ACC112 (cell line): ENCODE measurements at regions not wholly inside any gene's neighbourhood (a gene's known extent, or its start where the extent isn't known, plus 50 kb on each side); places are given as distances from the start of the nearest gene placed in this dataset.

Experiments
- H2AFZ ChIP-seq: fragments of 200-600 bp; sonication (generic); one replicate; pipeline ENCODE4 v1.6.0; 2017; ENCODE audit warnings: antibody characterized with exemption, low read length; ENCODE audit not compliant: unreplicated experiment
- H3K27ac ChIP-seq: fragments of 200-600 bp; sonication (generic); 2 replicates; pipeline ENCODE4 v1.5.1; 2014; ENCODE audit warnings: low read depth, mild to moderate bottlenecking, antibody characterized with exemption, low read length, moderate library complexity
- H3K27me3 ChIP-seq: fragments of 200-600 bp; sonication (generic); 2 replicates; pipeline ENCODE4 v1.6.1; 2014; ENCODE audit warnings: mild to moderate bottlenecking, antibody characterized with exemption, low read length, moderate library complexity, mixed read lengths; ENCODE audit not compliant: insufficient read depth
- H3K36me3 ChIP-seq: fragments of 200-600 bp; sonication (generic); 2 replicates; pipeline ENCODE4 v1.6.1; 2016; ENCODE audit warnings: mild to moderate bottlenecking, antibody characterized with exemption, low read length, moderate library complexity, mixed read lengths; ENCODE audit not compliant: insufficient read depth
- H3K4me1 ChIP-seq: fragments of 200-600 bp; sonication (generic); one replicate; pipeline ENCODE4 v1.6.1; 2016; ENCODE audit warnings: low read length, mixed read lengths; ENCODE audit not compliant: insufficient read depth, unreplicated experiment, control insufficient read depth
- H3K4me3 ChIP-seq: fragments of 200-600 bp; sonication (generic); 2 replicates; pipeline ENCODE4 v1.5.1; 2014; ENCODE audit warnings: mild to moderate bottlenecking, low read depth, low read length
- H3K79me2 ChIP-seq: fragments of 200-600 bp; sonication (generic); one replicate; pipeline ENCODE4 v1.6.0; 2016; ENCODE audit warnings: low read length; ENCODE audit not compliant: control insufficient read depth, unreplicated experiment, insufficient read depth

DNA sequence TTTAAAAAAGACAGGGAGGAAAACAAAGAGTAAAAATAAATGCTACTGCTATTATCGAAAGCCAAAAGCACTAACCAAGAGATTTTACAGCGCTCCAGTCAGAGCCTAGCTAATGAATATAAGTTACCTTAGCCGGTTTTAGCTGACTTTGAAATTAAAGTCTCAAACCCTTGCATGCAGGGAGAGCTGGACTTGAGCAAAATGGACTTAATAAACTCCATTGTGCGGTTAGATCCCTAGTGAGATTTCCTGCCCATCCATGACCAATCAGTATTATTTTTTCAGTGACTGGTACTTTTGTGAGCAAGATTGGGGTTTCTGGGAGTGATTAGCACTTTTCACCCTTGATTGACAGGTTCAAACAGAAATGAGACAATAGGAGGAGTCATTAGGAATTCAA is 333.4 kb upstream of the ADGRL2 start:
- H3K36me3 ChIP-seq = no peaks in the 10 kb centered on the region
- no peak overlapping the region for H2AFZ ChIP-seq
- no peak overlapping the region for H3K27ac ChIP-seq
- no peaks in the 10 kb centered on the region for H3K27me3 ChIP-seq
- H3K4me1 ChIP-seq = no peaks in the 10 kb centered on the region
- no peaks in the 10 kb centered on the region for H3K79me2 ChIP-seq
- H3K4me3 ChIP-seq = no peak overlapping the region

DNA sequence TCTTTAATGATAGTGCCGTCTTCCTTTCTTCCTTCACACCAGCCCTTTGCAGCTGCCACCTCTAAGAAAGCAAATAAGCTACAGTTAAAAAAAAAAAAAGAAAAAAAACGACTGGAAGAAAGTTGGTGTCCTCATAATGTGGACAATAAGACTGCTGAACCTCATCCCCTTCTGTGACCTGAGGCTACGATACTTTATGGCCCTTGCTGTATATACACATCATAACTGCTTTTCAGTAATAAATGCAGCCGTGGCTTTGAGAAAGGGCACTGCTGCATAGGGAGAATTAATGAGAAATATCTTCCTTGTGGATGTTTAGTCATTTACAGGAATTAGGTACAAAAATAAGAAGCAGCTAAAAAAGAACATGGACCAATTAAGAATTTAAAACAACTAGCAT is 333.8 kb upstream of the ADGRL2 start:
- H2AFZ ChIP-seq = no peak overlapping the region
- H3K4me3 ChIP-seq = no peak overlapping the region
- no peaks in the 10 kb centered on the region for H3K36me3 ChIP-seq
- no peaks in the 10 kb centered on the region for H3K27me3 ChIP-seq
- H3K79me2 ChIP-seq = no peaks in the 10 kb centered on the region
- no peak overlapping the region for H3K27ac ChIP-seq
- H3K4me1 ChIP-seq = no peaks in the 10 kb centered on the region

DNA sequence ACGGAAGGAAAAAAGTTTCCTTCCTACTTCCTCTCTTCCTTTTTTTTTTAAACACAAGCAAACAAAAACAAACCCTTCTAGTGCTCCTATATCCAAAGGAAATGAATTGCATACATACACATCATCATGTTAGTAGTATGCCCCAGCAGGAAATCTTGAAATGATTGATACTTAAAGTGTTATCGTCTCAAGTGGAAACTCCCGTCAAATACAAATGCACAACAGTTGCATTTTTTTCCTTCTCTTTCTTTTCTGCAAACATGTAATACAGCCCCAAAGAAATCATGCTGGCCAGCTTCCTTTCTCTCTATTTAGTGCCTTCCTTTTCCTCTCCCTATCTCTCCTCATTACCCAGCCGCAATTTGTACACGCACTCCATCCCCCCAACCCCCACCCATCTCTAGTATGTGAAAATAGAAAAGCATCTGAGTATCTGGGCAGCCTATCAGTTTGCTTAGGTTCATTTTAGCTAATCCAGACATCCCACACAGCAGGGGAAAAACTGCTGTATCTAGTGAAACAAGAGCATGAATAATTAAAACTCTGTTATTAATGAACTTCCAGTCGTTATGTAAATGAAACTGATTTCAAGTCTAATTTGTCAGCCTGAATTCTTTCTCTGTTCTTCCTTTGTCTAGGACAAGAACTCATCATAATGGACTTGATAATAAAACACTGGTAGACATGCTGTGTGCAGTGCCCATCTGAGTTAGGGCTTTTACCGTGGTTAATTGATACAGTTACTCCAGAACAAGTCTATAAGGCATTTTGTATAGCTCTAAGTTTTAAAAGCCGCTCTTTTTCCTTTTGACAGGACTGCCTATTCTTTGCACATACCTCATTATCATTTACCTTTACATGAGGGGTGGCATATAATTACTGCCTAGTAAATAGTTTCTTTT is 336.5 kb upstream of the ADGRL2 start:
- Histone ChIP-seq H2AFZ (no peak overlapping the region), H3K79me2 (no peaks in the 10 kb centered on the region), H3K4me1 (no peaks in the 10 kb centered on the region), H3K36me3 (no peaks in the 10 kb centered on the region), H3K27me3 (no peaks in the 10 kb centered on the region), H3K4me3 (no peak overlapping the region), H3K27ac (no peak overlapping the region)

DNA sequence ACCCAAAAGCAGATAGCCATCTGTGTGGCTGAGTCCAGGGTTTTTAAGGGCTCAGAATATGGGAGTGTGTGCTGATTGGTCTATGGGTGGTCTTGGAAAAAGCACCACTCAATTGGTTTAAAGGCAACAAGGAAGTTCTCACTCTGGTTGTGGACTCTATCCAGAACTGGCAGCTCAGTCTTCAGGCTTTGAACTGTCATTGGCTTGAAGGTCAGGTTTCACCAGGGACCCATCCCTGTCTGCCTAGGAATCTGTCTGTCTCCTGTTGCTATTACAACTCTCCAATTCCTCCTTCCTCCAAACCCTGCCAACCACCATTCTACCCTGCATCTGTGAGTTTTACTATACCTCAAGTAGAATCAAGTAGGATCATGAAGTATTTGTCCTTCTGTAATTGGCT is 341.7 kb upstream of the ADGRL2 start:
- Histone ChIP-seq H2AFZ (no peak overlapping the region), H3K27ac (no peak overlapping the region), H3K79me2 (no peaks in the 10 kb centered on the region), H3K27me3 (no peaks in the 10 kb centered on the region), H3K36me3 (no peaks in the 10 kb centered on the region), H3K4me3 (no peak overlapping the region), H3K4me1 (no peaks in the 10 kb centered on the region)

DNA sequence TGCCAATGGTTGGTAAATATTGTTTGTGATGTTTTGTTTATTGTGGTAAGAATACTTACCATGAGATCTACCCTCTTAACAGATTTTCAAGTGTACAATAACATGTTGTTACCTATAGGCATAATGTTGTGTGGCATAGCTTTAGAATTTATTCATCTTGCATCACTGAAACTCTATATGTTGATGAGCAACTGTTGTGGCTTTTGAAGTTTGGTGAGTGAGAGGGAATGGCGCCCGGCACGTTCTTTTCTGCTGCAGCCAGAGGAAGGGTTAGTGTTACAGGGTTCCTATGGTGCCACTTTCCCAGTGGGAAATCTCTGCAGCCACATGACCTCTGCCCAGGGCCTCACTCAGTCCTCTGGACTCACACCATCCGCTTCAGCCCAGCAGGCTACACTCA is 342.5 kb upstream of the ADGRL2 start:
- no peaks in the 10 kb centered on the region for H3K36me3 ChIP-seq
- no peak overlapping the region for H3K4me3 ChIP-seq
- H2AFZ ChIP-seq = no peak overlapping the region
- H3K27ac ChIP-seq = no peak overlapping the region
- no peaks in the 10 kb centered on the region for H3K79me2 ChIP-seq
- H3K4me1 ChIP-seq = no peaks in the 10 kb centered on the region
- no peaks in the 10 kb centered on the region for H3K27me3 ChIP-seq

DNA sequence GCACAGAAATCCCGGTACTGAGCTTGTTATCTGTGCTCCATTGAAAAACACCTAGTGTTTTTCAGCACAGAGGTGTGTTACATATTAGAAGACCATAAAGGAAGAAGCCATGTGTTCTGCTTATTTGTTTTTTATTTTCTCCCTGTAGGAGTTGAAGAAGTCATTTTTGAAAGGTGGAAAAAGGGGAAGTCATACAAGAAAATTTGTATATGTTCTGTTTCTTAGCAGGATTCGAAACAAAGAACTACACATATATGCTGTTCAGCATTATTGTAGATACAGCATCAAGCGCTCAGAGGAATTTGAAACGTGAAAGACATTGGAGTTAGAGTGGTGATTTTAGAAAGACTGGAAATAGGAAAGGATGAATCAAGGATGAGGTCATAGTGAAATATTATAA is 345.3 kb upstream of the ADGRL2 start:
- no peaks in the 10 kb centered on the region for H3K27me3 ChIP-seq
- no peaks in the 10 kb centered on the region for H3K36me3 ChIP-seq
- H3K79me2 ChIP-seq = no peaks in the 10 kb centered on the region
- H3K27ac ChIP-seq = no peak overlapping the region
- H3K4me3 ChIP-seq = no peak overlapping the region
- no peaks in the 10 kb centered on the region for H3K4me1 ChIP-seq
- H2AFZ ChIP-seq = no peak overlapping the region

- Histone ChIP-seq H3K36me3 (no peaks in the 10 kb centered on the region), H3K79me2 (no peaks in the 10 kb centered on the region), H3K4me3 (no peak overlapping the region), H2AFZ (no peak overlapping the region), H3K27me3 (no peaks in the 10 kb centered on the region), H3K27ac (no peak overlapping the region), H3K4me1 (no peaks in the 10 kb centered on the region)
These were observed 346.8 kb upstream of the ADGRL2 start for GRCh38 chr1:81453971-81454370.

GRCh38 chr1:81453367-81453703 is 347.4 kb upstream of the ADGRL2 start:
- Histone ChIP-seq H2AFZ (no peak overlapping the region), H3K36me3 (no peaks in the 10 kb centered on the region), H3K4me3 (no peak overlapping the region), H3K79me2 (no peaks in the 10 kb centered on the region), H3K27ac (no peak overlapping the region), H3K4me1 (no peaks in the 10 kb centered on the region), H3K27me3 (no peaks in the 10 kb centered on the region)

- Histone ChIP-seq H3K27me3 (no peaks in the 10 kb centered on the region), H3K4me1 (no peaks in the 10 kb centered on the region), H3K27ac (no peak overlapping the region), H2AFZ (no peak overlapping the region), H3K4me3 (no peak overlapping the region), H3K79me2 (no peaks in the 10 kb centered on the region), H3K36me3 (no peaks in the 10 kb centered on the region)
These were observed 347.9 kb upstream of the ADGRL2 start for GRCh38 chr1:81452693-81453366.

GRCh38 chr1:81449786-81450185 is 350.9 kb upstream of the ADGRL2 start:
- no peaks in the 10 kb centered on the region for H3K27me3 ChIP-seq
- no peak overlapping the region for H3K27ac ChIP-seq
- H3K79me2 ChIP-seq = no peaks in the 10 kb centered on the region
- H3K4me3 ChIP-seq = no peak overlapping the region
- no peaks in the 10 kb centered on the region for H3K4me1 ChIP-seq
- H3K36me3 ChIP-seq = no peaks in the 10 kb centered on the region
- H2AFZ ChIP-seq = no peak overlapping the region
